NB4 (cell line): ENCODE measurements at regions not wholly inside any gene's neighbourhood (a gene's known extent, or its start where the extent isn't known, plus 50 kb on each side); places are given as distances from the start of the nearest gene placed in this dataset.

ENCODE experiments used
- DNase-seq: peaks from one replicate; pipeline ENCODE4 v3.0.0; 2010; ENCODE audit warnings: low read depth
- H3K4me3 ChIP-seq: one replicate; pipeline ENCODE4 v1.5.1; 2011; ENCODE audit warnings: mild to moderate bottlenecking, low read depth, low read length, moderate library complexity
- CTCF ChIP-seq: IDR thresholded peaks from one replicate; pipeline ENCODE4 v1.5.1; 2012; ENCODE audit warnings: low read depth, low read length
- MAX ChIP-seq: IDR thresholded peaks from 2 replicates; pipeline ENCODE4 v1.6.1; 2011; ENCODE audit warnings: low read depth, low read length
- MYC ChIP-seq: IDR thresholded peaks from 2 replicates; pipeline ENCODE4 v1.6.1; 2011; ENCODE audit warnings: low read depth, low read length
- POLR2A ChIP-seq: IDR thresholded peaks from 2 replicates; pipeline ENCODE4 v1.6.1; 2011; ENCODE audit warnings: mild to moderate bottlenecking; ENCODE audit not compliant: insufficient read length; ENCODE audit errors: extremely low read depth

GRCh38 chr3:148599481-148599880, 98.2 kb upstream of the AGTR1 start:
- TF ChIP-seq MAX: no peak
- no peak for TF ChIP-seq MYC
- TF ChIP-seq CTCF: no peak
- TF ChIP-seq POLR2A: no peak
- H3K4me3 ChIP-seq: no peak overlapping the region
- no peak for DNase-seq

GRCh38 chr3:148600440-148600839, 97.3 kb upstream of the AGTR1 start:
- no peak overlapping the region for H3K4me3 ChIP-seq
- DNase-seq: no peak
- TF ChIP-seq MAX (no peak), CTCF (no peak)

- no peak overlapping the region for H3K4me3 ChIP-seq
- TF ChIP-seq MAX: no peak
- no peak for TF ChIP-seq CTCF
- no peak for TF ChIP-seq MYC
- TF ChIP-seq POLR2A: no peak
- no peak for DNase-seq
Measured at GRCh38 chr3:148600902-148601765, 96.6 kb upstream of the AGTR1 start.

- no peak overlapping the region for H3K4me3 ChIP-seq
- no peak for DNase-seq
- no peak for TF ChIP-seq MYC
- TF ChIP-seq CTCF: no peak
- TF ChIP-seq MAX: no peak
- no peak for TF ChIP-seq POLR2A
Measured at GRCh38 chr3:148601766-148602685, 95.7 kb upstream of the AGTR1 start.

GRCh38 chr3:148604270-148605085, 93.2 kb upstream of the AGTR1 start:
- TF ChIP-seq CTCF (no peak), MAX (no peak), MYC (no peak), POLR2A (no peak)
- H3K4me3 ChIP-seq: no peak overlapping the region
- no peak for DNase-seq
